Parathyroid adenoma (tissue), 2 donors: ENCODE measurements at regions not wholly inside any gene's neighbourhood (a gene's known extent, or its start where the extent isn't known, plus 50 kb on each side); places are given as distances from the start of the nearest gene placed in this dataset.
"Not testable (repeated sequence)": the region's sequence is repeated elsewhere in the genome, so short reads cannot be mapped to it uniquely, and the experiment has no call there.

Source experiments
- H2AFZ ChIP-seq: fragments of 300-600 bp; sonication (generic); one replicate; pipeline ENCODE4 v1.7.0; 2017; ENCODE audit warnings: antibody characterized with exemption, mild to moderate bottlenecking
- H3K27ac ChIP-seq: fragments of 300-600 bp; sonication (generic); one replicate; pipeline ENCODE4 v1.7.0; 2017
- H3K27me3 ChIP-seq: fragments of 300-600 bp; sonication (generic); one replicate; pipeline ENCODE4 v1.7.0; 2017; ENCODE audit warnings: low read length; ENCODE audit not compliant: control insufficient read depth, insufficient read depth
- H3K36me3 ChIP-seq: fragments of 300-600 bp; sonication (generic); one replicate; pipeline ENCODE4 v1.7.0; 2017; ENCODE audit warnings: low read length; ENCODE audit not compliant: control insufficient read depth, insufficient read depth
- H3K4me1 ChIP-seq: fragments of 300-600 bp; sonication (generic); one replicate; pipeline ENCODE4 v1.7.0; 2017; ENCODE audit warnings: control low read depth
- H3K4me2 ChIP-seq: fragments of 300-600 bp; sonication (generic); one replicate; pipeline ENCODE4 v1.7.0; 2017; ENCODE audit warnings: low read length
- H3K4me3 ChIP-seq: fragments of 300-600 bp; sonication (generic); one replicate; pipeline ENCODE4 v1.7.0; 2017; ENCODE audit warnings: low read depth, low read length
- H3K79me2 ChIP-seq: fragments of 300-600 bp; sonication (generic); one replicate; pipeline ENCODE4 v1.7.0; 2017; ENCODE audit warnings: control low read depth
- H3K9ac ChIP-seq: fragments of 300-600 bp; sonication (generic); one replicate; pipeline ENCODE4 v1.7.0; 2017; ENCODE audit warnings: mild to moderate bottlenecking
- H3K9me3 ChIP-seq: fragments of 300-600 bp; sonication (generic); one replicate; pipeline ENCODE4 v1.7.0; 2017; ENCODE audit warnings: low read length; ENCODE audit not compliant: control insufficient read depth
- CTCF ChIP-seq: fragments of 300-600 bp; sonication (generic); IDR thresholded peaks from one replicate; pipeline ENCODE4 v1.7.0; 2017; ENCODE audit warnings: antibody characterized with exemption, mild to moderate bottlenecking
- donor health status: primary hyperparathyroidism.

GRCh38 chr19:41510484-41510883 lies 65.5 kb upstream of the CEACAM21 start:
- Histone ChIP-seq H3K36me3 (no peaks in the 10 kb centered on the region), H3K79me2 (no peaks in the 10 kb centered on the region), H3K4me1 (no peaks in the 10 kb centered on the region), H2AFZ (no peak overlapping the region), H3K9ac (no peak overlapping the region), H3K9me3 (no peaks in the 10 kb centered on the region), H3K4me3 (no peak overlapping the region), H3K27me3 (no peaks in the 10 kb centered on the region), H3K27ac (no peak overlapping the region), H3K4me2 (no peak overlapping the region)
- TF ChIP-seq CTCF: no peak

GRCh38 chr19:41511628-41512027 lies 64.3 kb upstream of the CEACAM21 start:
- H3K4me1 ChIP-seq: no peaks in the 10 kb centered on the region
- no peak overlapping the region for H3K27ac ChIP-seq
- no peak overlapping the region for H3K4me3 ChIP-seq
- H3K79me2 ChIP-seq: no peaks in the 10 kb centered on the region
- no peak overlapping the region for H2AFZ ChIP-seq
- H3K4me2 ChIP-seq: no peak overlapping the region
- no peak for TF ChIP-seq CTCF
- no peak overlapping the region for H3K9ac ChIP-seq
- H3K9me3 ChIP-seq: no peaks in the 10 kb centered on the region
- H3K36me3 ChIP-seq: no peaks in the 10 kb centered on the region
- H3K27me3 ChIP-seq: no peaks in the 10 kb centered on the region

- no peaks in the 10 kb centered on the region for H3K27me3 ChIP-seq
- H3K27ac ChIP-seq: no peak overlapping the region
- no peak for TF ChIP-seq CTCF
- H3K9me3 ChIP-seq: no peaks in the 10 kb centered on the region
- no peak overlapping the region for H3K9ac ChIP-seq
- no peak overlapping the region for H2AFZ ChIP-seq
- H3K4me1 ChIP-seq: no peaks in the 10 kb centered on the region
- no peaks in the 10 kb centered on the region for H3K36me3 ChIP-seq
- no peak overlapping the region for H3K4me3 ChIP-seq
- no peaks in the 10 kb centered on the region for H3K79me2 ChIP-seq
- H3K4me2 ChIP-seq: no peak overlapping the region
Observed at GRCh38 chr19:41515015-41515652, 60.8 kb upstream of the CEACAM21 start.

GRCh38 chr19:41516292-41517171 lies 59.4 kb upstream of the CEACAM21 start:
- not testable (repeated sequence) for H3K4me1 ChIP-seq, H3K79me2 ChIP-seq, H2AFZ ChIP-seq, H3K27me3 ChIP-seq, H3K27ac ChIP-seq, H3K36me3 ChIP-seq, H3K4me3 ChIP-seq, H3K4me2 ChIP-seq, H3K9me3 ChIP-seq, H3K9ac ChIP-seq

GRCh38 chr19:41518141-41518540 lies 57.8 kb upstream of the CEACAM21 start:
- Histone ChIP-seq H3K4me3 (no peak overlapping the region), H3K27ac (no peak overlapping the region), H3K36me3 (no peaks in the 10 kb centered on the region), H3K9me3 (no peaks in the 10 kb centered on the region), H3K4me1 (no peaks in the 10 kb centered on the region), H3K9ac (no peak overlapping the region), H3K4me2 (no peak overlapping the region), H3K27me3 (no peaks in the 10 kb centered on the region), H2AFZ (no peak overlapping the region), H3K79me2 (no peaks in the 10 kb centered on the region)
- TF ChIP-seq CTCF: no peak

- H3K27ac ChIP-seq, H3K79me2 ChIP-seq, H2AFZ ChIP-seq, H3K9ac ChIP-seq, H3K27me3 ChIP-seq, H3K9me3 ChIP-seq, H3K4me3 ChIP-seq, H3K36me3 ChIP-seq, H3K4me1 ChIP-seq: not testable (repeated sequence)
- H3K4me2 ChIP-seq: peak overlapping the region; percentile 54
Observed at GRCh38 chr19:41521138-41521930, 54.6 kb upstream of the CEACAM21 start.
